GM12874 (cell line): ENCODE measurements at regions not wholly inside any gene's neighbourhood (a gene's known extent, or its start where the extent isn't known, plus 50 kb on each side); places are given as distances from the start of the nearest gene placed in this dataset.

Source experiments
- TF ChIP-seq, protein P1 (sequence below): IDR thresholded peaks from 2 replicates; pipeline ENCODE4 v1.5.1; 2011; ENCODE audit warnings: low read depth, mild to moderate bottlenecking, control low read depth, low read length, moderate library complexity; ENCODE audit not compliant: insufficient read depth

DNA sequence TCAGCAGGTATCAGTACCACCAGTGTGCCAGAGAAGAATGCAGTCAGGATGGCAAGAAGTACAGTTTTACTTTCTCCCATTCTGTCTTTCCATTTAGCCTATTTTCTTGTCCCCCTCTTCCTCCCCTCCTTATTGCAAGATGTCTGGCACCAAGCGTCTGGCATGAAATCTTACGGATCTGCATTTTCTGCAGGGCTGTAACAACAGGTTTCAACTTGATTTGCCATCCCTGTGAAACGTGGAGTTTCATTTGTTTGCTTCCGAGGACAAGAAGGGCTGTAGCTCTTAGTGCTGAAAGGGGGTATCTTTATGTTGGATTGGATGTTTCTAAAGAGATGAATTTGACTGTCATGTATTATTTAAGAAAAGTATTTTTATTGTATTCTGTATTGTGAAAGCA, 1110.6 kb downstream of the BCL11B start:
- TF ChIP-seq, protein P1, sequence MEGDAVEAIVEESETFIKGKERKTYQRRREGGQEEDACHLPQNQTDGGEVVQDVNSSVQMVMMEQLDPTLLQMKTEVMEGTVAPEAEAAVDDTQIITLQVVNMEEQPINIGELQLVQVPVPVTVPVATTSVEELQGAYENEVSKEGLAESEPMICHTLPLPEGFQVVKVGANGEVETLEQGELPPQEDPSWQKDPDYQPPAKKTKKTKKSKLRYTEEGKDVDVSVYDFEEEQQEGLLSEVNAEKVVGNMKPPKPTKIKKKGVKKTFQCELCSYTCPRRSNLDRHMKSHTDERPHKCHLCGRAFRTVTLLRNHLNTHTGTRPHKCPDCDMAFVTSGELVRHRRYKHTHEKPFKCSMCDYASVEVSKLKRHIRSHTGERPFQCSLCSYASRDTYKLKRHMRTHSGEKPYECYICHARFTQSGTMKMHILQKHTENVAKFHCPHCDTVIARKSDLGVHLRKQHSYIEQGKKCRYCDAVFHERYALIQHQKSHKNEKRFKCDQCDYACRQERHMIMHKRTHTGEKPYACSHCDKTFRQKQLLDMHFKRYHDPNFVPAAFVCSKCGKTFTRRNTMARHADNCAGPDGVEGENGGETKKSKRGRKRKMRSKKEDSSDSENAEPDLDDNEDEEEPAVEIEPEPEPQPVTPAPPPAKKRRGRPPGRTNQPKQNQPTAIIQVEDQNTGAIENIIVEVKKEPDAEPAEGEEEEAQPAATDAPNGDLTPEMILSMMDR, result no peak

DNA sequence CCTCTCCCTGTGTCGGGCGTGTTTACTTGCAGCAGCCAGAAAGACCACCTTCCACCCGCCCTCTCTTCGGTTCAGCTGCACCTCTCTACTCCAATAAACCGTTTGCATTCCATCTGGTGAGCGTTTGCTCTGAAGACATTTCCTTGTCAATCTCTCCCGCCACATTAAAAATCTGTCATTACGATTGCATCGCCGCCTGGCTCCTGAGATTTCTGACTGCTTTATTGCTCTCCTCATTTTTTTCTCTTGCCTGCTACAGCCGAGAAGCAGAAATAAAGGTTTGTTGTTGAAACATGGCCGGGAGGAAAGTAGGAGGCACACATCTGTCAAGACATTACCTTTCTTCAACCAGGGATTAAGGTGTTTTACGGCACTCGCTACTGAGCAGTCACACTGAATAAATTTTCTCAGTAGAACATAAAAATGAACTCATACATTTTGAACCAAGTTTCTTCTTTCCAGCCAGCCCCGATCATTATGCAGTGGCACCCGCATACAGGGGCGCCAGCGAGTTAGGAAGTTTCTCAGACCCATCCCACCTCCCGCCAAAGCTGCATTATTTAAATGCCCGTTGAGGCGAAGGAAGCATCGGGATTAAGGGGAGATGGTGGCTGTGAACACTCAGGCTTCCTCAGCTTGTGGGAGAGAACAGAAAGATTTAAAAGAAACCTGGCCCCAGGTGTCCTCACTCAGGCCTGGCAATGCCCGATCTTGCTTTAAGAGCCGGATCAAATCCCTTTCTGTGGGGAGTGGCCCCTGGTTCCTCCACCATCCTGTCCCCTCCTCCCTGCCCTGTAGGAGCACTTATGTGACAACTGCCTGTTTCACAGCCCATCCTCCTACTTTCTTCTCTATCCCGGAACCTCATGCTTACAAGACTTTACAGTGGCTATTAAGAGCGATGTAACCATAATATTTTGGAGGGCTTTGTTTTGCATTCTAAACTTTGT, 1108.9 kb downstream of the BCL11B start:
- TF ChIP-seq, protein P1, result no peak

- TF ChIP-seq, protein P1, result no peak
These were observed 1108.1 kb downstream of the BCL11B start for GRCh38 chr14:98163873-98164272.

DNA sequence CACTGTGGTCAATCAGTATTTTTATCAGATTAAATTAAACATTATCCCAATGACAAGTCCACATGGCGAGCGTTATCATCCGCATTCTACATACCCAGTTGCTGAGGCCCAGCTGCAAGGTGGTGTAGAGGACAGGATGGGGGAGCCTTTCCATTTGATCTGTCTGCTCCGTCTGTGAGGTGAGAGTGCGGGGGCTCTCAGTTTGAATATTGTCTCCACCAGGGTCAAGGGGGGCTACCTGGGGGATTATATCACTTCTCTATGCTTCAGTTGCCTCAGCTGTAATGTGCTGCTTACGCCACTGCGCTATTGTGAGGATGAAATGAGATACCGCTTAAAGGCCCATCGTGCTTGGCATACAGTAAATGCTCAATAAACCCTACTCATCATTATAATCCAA, 1106.0 kb downstream of the BCL11B start:
- TF ChIP-seq, protein P1, result no peak

GRCh38 chr14:98167275-98167674, 1104.7 kb downstream of the BCL11B start:
- TF ChIP-seq, protein P1, result no peak

GRCh38 chr14:98167705-98168104, 1104.3 kb downstream of the BCL11B start:
- TF ChIP-seq, protein P1, result no peak

- TF ChIP-seq, protein P1, result no peak
These were observed 1103.6 kb downstream of the BCL11B start for GRCh38 chr14:98168211-98168985.
